GM19328 (cell line): ENCODE measurements at regions not wholly inside any gene's neighbourhood (a gene's known extent, or its start where the extent isn't known, plus 50 kb on each side); places are given as distances from the start of the nearest gene placed in this dataset.
"Not testable (repeated sequence)": the region's sequence is repeated elsewhere in the genome, so short reads cannot be mapped to it uniquely, and the experiment has no call there.

Experiments used
- ATAC-seq: cut with Tn5 transposase; IDR thresholded peaks from one replicate; pipeline ENCODE4 v1.9.1; 2021; ENCODE audit warnings: mild to moderate bottlenecking, moderate library complexity; ENCODE audit not compliant: unreplicated experiment

DNA sequence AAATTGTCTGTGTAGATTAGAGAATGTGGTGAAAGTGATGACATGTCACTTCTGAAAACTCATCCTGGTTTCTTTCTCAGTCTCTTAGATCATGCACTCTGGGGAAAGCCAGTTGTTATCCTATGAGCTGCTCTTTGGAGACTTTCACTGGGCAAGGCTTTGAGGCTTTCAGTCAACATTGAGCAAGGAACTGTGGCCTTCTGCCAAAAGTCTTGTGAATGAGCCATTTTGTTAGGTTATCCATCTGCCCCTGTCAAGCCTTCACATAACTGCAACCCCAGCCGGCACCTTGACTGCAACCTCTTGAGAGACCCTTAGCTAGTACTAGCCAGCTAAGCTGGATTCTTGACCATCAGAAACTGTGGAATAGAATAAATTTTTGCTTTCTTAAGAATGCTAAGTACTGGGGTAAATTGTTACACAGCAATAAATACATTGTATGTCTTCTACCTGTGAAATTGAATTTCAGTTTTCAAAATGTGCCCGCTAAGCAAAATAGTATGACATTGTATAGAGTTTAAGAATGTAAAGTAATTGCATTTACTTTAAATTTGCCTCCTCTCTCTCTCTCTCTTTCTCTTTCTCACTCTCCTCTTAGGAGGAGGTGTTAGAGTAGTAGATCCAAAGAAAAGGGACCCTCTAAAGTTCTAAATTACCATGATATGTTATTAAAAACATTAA lies 1273.0 kb downstream of the RAPGEF2 start:
- ATAC-seq = no peak

GRCh38 chr4:160386846-160387245 lies 1284.0 kb downstream of the RAPGEF2 start:
- ATAC-seq = no peak

GRCh38 chr4:160399826-160400225 lies 1296.9 kb downstream of the RAPGEF2 start:
- no peak for ATAC-seq

DNA sequence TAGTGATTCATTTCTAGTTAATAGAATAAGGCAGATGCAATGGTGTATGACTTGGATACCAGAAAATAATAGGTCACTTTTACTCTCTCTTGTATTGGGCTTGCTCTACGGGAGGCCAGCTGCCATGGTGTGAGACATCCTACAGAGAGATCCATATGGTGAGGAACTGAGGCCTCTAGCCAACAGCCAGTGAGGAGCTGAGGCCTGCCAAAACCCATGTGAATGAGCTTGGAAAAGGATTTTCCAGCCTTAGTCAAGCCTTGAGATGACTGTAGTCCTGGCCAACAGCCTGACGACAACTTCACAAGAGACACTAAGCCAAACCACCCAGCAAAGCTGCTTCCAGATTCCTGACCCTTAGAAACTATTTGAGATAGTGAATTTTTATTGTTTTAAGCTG lies 1300.2 kb downstream of the RAPGEF2 start:
- no peak for ATAC-seq

DNA sequence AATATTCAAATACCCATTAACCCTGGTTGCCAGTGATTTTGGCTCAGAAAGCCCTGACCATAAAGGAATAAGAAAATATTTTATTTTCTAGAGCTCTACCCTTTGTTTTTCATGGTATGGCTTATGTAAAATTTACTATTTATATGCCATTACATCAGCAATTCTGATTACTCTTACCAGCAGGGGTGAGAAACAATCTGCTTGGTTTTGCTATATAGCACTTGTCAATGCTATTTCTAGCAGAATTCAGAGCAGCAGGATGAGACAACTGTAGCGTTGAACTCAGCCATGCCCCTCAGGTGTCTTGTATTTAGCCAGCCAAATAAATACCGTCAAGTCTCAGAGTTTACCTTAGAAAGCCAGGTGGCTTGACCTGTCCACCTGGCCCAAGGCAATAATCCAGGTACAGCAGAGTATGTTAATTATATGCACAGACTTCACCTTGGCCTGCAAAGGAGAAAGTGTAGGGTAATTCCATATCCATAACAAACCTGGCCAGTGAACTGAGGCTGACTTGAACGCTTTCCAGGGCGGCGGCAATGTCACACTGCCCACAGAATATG lies 1303.5 kb downstream of the RAPGEF2 start:
- ATAC-seq = no peak

- no peak for ATAC-seq
Observed at GRCh38 chr4:160414496-160414895, 1311.6 kb downstream of the RAPGEF2 start.

DNA sequence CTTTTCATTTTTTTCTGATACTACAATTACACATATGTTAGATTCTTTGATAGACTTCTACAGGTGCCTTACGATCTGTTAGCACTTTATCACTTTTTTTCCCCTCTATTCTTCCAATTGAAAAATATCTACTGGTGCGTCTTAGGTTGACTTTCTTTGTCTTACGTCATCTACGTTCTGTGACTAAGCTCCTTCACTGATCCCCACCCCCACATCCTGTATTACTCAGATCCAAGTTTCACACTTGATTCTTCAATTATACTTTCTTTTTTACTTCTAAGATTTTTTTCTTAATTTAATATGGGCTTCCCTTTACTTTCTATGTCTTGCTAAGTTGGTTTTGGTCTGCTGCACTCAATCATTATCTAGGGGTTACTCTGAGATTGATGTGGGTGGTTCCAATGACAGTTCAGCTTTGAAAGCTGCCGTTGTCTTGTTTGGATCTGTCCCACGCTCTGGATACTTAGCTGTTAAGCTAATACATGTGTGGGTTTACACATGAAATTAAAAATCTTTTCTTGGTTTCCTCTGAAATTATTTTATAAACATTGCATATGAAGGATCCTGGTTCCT lies 1321.1 kb downstream of the RAPGEF2 start:
- ATAC-seq = no peak

DNA sequence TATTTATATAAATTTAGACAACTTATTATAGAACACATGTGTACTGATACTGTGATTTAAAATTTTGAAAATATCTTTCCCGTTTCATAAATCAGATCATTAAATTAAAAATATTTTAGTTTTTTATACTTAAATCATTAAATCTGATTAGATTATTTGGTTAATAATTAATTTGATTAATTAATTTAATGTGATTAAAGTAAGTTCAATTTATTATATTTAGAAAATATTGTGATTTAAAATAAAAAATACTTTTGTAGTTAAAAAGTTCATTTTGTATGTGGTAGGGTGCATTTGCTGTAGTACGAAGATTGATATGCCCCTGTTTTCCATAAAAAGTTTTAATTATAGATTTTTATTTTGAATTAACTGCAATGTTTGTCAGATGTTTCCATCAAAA lies 1323.4 kb downstream of the RAPGEF2 start:
- ATAC-seq = no peak

- no peak for ATAC-seq
Observed at GRCh38 chr4:160450876-160451275, 1348.0 kb downstream of the RAPGEF2 start.

DNA sequence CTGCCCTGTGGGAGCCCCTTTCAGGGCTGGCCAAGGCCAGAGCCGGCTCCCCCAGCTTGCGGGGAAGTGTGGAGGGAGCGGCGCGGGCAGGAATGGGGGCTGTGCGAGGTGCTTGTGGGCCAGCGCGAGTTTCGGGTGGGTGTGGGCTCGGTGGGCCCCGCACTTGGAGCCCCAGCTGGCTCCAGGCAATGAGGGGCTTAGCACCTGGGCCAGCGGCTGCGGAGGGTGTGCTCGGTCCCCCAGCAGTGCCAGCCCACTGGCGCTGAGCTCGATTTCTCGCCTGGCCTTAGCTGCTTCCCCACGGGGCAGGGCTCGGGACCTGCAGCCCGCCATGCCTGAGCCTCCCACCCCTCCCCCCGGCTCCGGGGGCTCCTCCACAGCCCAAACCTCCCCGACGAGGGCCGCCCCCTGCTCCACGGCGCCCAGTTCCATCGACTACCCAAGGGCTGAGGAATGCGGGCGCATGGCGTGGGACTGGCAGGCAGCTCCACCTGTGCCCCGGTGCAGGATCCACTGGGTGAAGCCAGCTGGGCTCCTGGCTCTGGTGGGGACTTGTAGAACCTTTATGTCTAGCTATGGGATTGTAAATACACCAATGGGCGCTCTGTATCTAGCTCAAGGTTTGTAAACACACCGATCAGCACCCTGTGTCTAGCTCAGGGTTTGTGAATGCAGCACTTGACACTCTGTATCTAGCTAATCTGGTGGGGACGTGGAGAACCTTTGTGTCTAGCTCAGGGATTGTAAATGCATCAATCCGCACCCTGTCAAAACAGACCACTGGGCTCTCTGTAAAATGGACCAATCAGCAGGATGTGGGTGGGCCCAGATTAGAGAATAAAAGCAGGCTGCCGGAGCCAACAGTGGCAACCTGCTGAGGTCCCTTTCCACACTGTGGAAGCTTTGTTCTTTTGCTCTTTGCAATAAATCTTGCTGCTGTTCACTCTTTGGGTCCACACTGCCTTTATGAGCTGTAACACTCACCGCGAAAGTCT lies 1379.1 kb downstream of the RAPGEF2 start:
- not testable (repeated sequence) for ATAC-seq

GRCh38 chr4:160485071-160485687 lies 1382.3 kb downstream of the RAPGEF2 start:
- ATAC-seq = no peak

DNA sequence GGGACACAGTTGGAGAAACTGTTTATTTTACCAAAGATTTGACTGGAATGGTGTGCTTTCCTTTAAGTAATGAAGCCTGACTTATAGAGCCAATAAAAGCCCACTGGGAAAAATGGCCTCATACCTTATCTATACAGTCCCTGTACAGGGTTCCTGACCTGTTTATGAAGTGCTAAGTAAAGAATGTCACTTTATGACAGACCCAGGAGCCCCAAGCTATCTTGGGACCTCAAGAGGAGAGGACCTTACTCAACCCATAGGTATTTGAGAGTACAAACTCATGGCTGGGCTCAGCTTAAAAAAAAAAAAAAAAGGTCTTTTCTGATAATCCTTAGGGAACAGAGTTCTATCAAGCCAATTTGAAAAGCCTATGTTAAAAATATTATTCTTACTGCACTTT lies 1389.3 kb downstream of the RAPGEF2 start:
- ATAC-seq = no peak

DNA sequence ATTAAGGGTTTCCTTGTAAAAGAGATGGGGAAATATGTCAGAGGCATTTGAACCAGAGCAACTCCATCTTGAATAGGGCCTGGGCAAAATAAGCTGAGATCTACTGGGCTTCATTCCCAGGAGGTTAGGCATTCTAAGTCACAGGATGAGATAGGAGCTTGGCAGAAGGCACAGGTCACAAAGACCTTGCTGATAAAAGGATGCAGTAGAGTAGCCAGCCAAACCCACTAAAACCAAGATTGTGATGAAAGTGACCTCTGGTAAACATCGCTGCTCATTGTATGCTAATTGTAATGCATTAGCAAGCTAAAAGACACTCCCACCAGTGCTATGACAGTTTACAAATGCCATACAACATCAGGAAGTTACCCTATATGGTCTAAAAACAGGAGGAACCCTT lies 1390.3 kb downstream of the RAPGEF2 start:
- no peak for ATAC-seq

DNA sequence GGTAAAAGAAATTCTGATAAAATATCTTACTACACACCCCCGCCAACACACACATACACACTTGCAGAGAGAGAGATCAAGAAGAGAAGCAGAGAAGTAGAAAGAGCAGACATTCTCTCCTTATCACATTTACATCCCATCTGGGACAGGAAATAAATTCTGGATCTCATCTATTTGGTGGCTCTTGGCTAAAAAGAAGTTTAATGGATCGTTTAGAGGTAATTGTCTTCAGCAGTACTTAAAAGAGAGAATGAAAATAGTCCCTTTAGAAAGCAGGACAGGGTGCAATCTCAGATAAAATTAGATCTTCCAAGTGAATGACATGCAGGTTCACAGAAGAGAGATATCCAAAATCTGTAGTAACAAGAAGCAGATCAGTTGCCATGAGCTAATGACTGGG lies 1392.5 kb downstream of the RAPGEF2 start:
- ATAC-seq = no peak

DNA sequence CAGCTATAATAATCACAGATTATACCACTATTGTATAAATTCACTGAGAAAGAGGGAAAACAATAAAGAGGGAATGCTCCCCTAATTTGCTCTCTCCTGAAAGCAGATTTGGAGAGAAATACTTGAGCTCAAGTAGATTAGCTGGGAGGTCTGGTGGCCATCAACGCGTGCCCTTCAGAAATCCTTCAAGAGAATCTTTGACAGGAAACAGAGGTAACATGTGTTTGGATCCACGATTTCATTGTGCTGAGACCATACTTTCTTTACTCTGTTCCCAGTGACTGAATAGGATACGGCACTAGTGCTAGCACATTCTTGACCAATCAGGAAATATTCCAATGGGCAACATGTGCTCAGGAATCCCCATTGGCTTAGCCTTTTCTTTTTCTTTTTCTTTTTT lies 1395.3 kb downstream of the RAPGEF2 start:
- ATAC-seq = no peak

DNA sequence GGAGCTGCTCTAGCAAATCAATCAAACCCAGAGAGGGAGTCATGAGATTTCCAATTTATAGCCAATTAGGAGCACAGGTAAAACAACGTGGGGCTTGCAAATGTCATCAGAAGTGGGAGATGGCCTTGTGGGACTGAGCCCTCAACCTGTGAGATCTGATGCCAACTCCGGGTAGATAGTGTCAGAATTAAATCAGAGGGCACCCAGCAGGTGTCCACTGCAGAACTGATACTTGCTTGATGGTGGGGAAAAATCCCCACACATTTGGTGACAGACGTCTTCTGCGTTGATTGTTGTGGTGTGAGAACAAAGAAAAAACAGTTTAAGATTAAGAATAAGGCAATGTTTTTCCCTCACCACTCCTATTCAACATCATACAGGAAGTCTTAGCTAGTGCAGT lies 1402.8 kb downstream of the RAPGEF2 start:
- ATAC-seq = no peak

GRCh38 chr4:160510928-160511327 lies 1408.0 kb downstream of the RAPGEF2 start:
- ATAC-seq = no peak

- ATAC-seq = no peak
Observed at GRCh38 chr4:160514126-160514525, 1411.2 kb downstream of the RAPGEF2 start.

- no peak for ATAC-seq
Observed at GRCh38 chr4:160523231-160523630, 1420.4 kb downstream of the RAPGEF2 start.

- ATAC-seq = no peak
Observed at GRCh38 chr4:160537681-160538080, 1434.8 kb downstream of the RAPGEF2 start.

DNA sequence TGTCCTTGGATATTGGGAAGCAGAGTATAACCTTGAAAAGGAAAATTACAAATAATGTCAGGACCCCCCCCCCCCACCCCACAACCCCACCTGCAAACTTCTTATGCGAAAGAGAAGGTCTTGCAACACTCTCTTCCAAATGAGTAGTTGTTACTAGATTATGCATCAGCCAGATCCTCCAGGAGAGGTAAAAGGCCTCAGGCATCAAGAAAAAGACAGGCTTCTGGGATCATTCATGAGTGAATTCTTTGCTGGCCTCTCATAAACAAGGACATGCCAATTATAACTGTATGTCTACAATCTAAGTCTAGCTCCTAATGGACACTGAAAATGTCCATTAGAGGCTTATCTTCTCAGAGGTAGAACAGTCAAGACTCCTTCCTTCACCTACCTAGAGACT lies 1443.3 kb downstream of the RAPGEF2 start:
- ATAC-seq = no peak
